ENCODE measurements at regions not wholly inside any gene's neighbourhood (a gene's known extent, or its start where the extent isn't known, plus 50 kb on each side); places are given as distances from the start of the nearest gene placed in this dataset.

GRCh38 chr2:238591732-238592131, 165.0 kb downstream of the ASB1 start:
- Mint-ChIP-seq H3K36me3 (ENCODE audit: low read depth) (no peaks in the 10 kb centered on the region), H3K4me3 (no peak overlapping the region), H3K27ac (no peak overlapping the region), H3K27me3 (ENCODE audit: low read depth, poor library complexity) (peaks cover 9% of the 10 kb centered on the region), H3K9me3 (no peaks in the 10 kb centered on the region), H3K4me1 (peaks cover 14% of the 10 kb centered on the region)
- no peak for TF ChIP-seq CTCF (IDR thresholded peaks at IDR 0.05)
- no peak for DNase-seq

- Mint-ChIP-seq H3K9me3 (no peaks in the 10 kb centered on the region), H3K36me3 (ENCODE audit: low read depth) (no peaks in the 10 kb centered on the region), H3K27me3 (ENCODE audit: low read depth, poor library complexity) (peaks cover 6% of the 10 kb centered on the region), H3K4me1 (peaks cover 27% of the 10 kb centered on the region), H3K27ac (peak overlapping the region; percentile 53), H3K4me3 (no peak overlapping the region)
- no peak for DNase-seq
- TF ChIP-seq CTCF (IDR thresholded peaks at IDR 0.05), result no peak
These were observed 166.5 kb downstream of the ASB1 start for GRCh38 chr2:238593236-238593635.

- no peaks in the 10 kb centered on the region for H3K36me3 Mint-ChIP-seq (ENCODE audit: low read depth)
These were observed 167.0 kb downstream of the ASB1 start for GRCh38 chr2:238593678-238594077.

GRCh38 chr2:238594796-238595749, 168.3 kb downstream of the ASB1 start:
- H3K4me1 Mint-ChIP-seq, result peaks cover 39% of the 10 kb centered on the region
- H3K36me3 Mint-ChIP-seq (ENCODE audit: low read depth), result no peaks in the 10 kb centered on the region
- TF ChIP-seq CTCF (IDR thresholded peaks at IDR 0.05), result no peak
- H3K27ac Mint-ChIP-seq, result peak overlapping the region; percentile 72
- H3K4me3 Mint-ChIP-seq, result no peak overlapping the region
- H3K9me3 Mint-ChIP-seq, result no peaks in the 10 kb centered on the region
- no peak for DNase-seq
- H3K27me3 Mint-ChIP-seq (ENCODE audit: low read depth, poor library complexity), result peaks cover 7% of the 10 kb centered on the region

More at GRCh38 chr2:238593678-238594077, 167.0 kb downstream of the ASB1 start:
- H3K4me1 Mint-ChIP-seq, result peaks cover 31% of the 10 kb centered on the region
- H3K27me3 Mint-ChIP-seq (ENCODE audit: low read depth, poor library complexity), result peaks cover 5% of the 10 kb centered on the region
- no peak for TF ChIP-seq CTCF (IDR thresholded peaks at IDR 0.05)
- DNase-seq, result no peak
- H3K27ac Mint-ChIP-seq, result peak overlapping the region; percentile 53
- no peaks in the 10 kb centered on the region for H3K9me3 Mint-ChIP-seq
- H3K4me3 Mint-ChIP-seq, result no peak overlapping the region

DNA sequence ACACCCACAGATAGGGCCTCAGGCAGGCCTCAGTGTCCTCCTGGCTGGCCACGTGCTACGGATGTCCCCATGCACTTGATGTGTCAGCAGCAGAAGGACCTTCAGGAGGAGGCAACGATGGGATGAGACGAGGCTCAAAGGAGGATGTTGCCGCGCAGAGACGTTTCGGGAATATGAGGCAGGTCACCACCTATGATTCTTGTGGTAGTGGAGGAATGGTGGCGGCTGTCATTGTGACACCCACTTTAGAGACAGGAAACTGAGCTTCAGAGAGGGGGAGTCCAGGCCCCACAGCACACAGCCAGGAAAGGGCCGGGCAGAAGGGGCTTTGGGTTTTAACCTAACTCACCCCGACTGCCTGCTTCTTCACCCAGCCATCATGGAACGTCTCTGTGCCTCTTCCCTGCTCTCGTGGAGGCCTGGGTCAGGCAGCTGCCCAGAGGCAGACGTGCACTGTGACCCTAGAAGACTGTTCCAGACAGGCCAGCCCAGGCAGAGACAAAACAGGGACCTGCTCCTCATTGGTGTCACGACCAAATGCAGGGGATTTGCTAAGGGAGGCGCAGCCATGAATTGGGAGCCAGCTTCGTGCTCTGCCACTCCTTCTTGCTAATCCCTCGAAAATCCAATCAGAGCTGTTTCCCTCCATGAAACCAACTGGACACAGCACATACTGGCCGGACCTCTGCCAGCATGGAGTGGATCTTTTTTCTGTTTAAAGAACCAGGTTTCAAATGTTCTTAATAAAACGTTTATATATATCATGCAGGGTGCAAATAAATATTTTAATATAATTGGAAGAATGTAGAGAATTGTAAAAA, 169.2 kb downstream of the ASB1 start:
- Mint-ChIP-seq H3K4me3 (no peak overlapping the region), H3K27ac (peak overlapping the region; percentile 72), H3K36me3 (ENCODE audit: low read depth) (no peaks in the 10 kb centered on the region), H3K4me1 (peaks cover 39% of the 10 kb centered on the region), H3K9me3 (no peaks in the 10 kb centered on the region), H3K27me3 (ENCODE audit: low read depth, poor library complexity) (peaks cover 7% of the 10 kb centered on the region)
- TF ChIP-seq CTCF (IDR thresholded peaks at IDR 0.05), result no peak
- DNase-seq, result no peak
